Adipocyte (in vitro differentiated cells): ENCODE measurements at regions not wholly inside any gene's neighbourhood (a gene's known extent, or its start where the extent isn't known, plus 50 kb on each side); places are given as distances from the start of the nearest gene placed in this dataset.
"Not testable (repeated sequence)": the region's sequence is repeated elsewhere in the genome, so short reads cannot be mapped to it uniquely, and the experiment has no call there.

Source experiments
- DNase-seq: peaks from one replicate; pipeline ENCODE4 v3.0.0-alpha.2; 2015; ENCODE audit warnings: low read depth
- H3K27me3 ChIP-seq: replicated peaks from 2 replicates; pipeline ENCODE4 v1.7.0; 2013; ENCODE audit warnings: mild to moderate bottlenecking, low read length, moderate library complexity; ENCODE audit not compliant: control insufficient read depth, insufficient read depth
- H3K36me3 ChIP-seq: 2 replicates; pipeline ENCODE4 v1.7.0; 2013; ENCODE audit warnings: low read length, mild to moderate bottlenecking, moderate library complexity; ENCODE audit not compliant: control insufficient read depth, insufficient read depth, severe bottlenecking
- H3K4me1 ChIP-seq: 2 replicates; pipeline ENCODE4 v1.7.0; 2013; ENCODE audit warnings: mild to moderate bottlenecking, low read length, moderate library complexity; ENCODE audit not compliant: control insufficient read depth, insufficient read depth
- H3K4me3 ChIP-seq: 2 replicates; pipeline ENCODE4 v1.7.0; 2013; ENCODE audit warnings: mild to moderate bottlenecking, low read length, moderate library complexity
- H3K9ac ChIP-seq: 2 replicates; pipeline ENCODE4 v1.7.0; 2013; ENCODE audit warnings: mild to moderate bottlenecking, low read length, moderate library complexity
- H3K9me3 ChIP-seq: 2 replicates; pipeline ENCODE4 v1.7.0; 2013; ENCODE audit warnings: mild to moderate bottlenecking, low read length, moderate library complexity; ENCODE audit not compliant: control insufficient read depth

- H3K4me3 ChIP-seq: no peak overlapping the region
- DNase-seq: no peak
- no peak overlapping the region for H3K9ac ChIP-seq
- no peaks in the 10 kb centered on the region for H3K9me3 ChIP-seq
- H3K27me3 ChIP-seq: peaks cover 3% of the 10 kb centered on the region
- no peaks in the 10 kb centered on the region for H3K4me1 ChIP-seq
- no peaks in the 10 kb centered on the region for H3K36me3 ChIP-seq
Observed at GRCh38 chr2:48080534-48081316, 174.4 kb upstream of the FBXO11 start.

- no peaks in the 10 kb centered on the region for H3K4me1 ChIP-seq
- H3K36me3 ChIP-seq: no peaks in the 10 kb centered on the region
- H3K4me3 ChIP-seq: no peak overlapping the region
- DNase-seq: no peak
- no peak overlapping the region for H3K9ac ChIP-seq
- no peaks in the 10 kb centered on the region for H3K9me3 ChIP-seq
- H3K27me3 ChIP-seq: peaks cover 3% of the 10 kb centered on the region
Observed at GRCh38 chr2:48081317-48081628, 175.0 kb upstream of the FBXO11 start.

- no peaks in the 10 kb centered on the region for H3K27me3 ChIP-seq
- no peaks in the 10 kb centered on the region for H3K36me3 ChIP-seq
- DNase-seq: no peak
Observed at GRCh38 chr2:48085888-48086287, 179.6 kb upstream of the FBXO11 start.

GRCh38 chr2:48088994-48089393 is 182.7 kb upstream of the FBXO11 start:
- Histone ChIP-seq H3K9ac (no peak overlapping the region), H3K4me3 (no peak overlapping the region), H3K36me3 (no peaks in the 10 kb centered on the region), H3K27me3 (no peaks in the 10 kb centered on the region), H3K4me1 (no peaks in the 10 kb centered on the region), H3K9me3 (peaks cover 31% of the 10 kb centered on the region)
- no peak for DNase-seq

More at GRCh38 chr2:48085888-48086287, 179.6 kb upstream of the FBXO11 start:
- Histone ChIP-seq H3K9ac (no peak overlapping the region), H3K4me1 (no peaks in the 10 kb centered on the region), H3K4me3 (no peak overlapping the region), H3K9me3 (peaks cover 15% of the 10 kb centered on the region)

- Histone ChIP-seq H3K4me1 (no peaks in the 10 kb centered on the region), H3K27me3 (no peaks in the 10 kb centered on the region), H3K36me3 (no peaks in the 10 kb centered on the region), H3K4me3 (no peak overlapping the region), H3K9me3 (peaks cover 31% of the 10 kb centered on the region), H3K9ac (no peak overlapping the region)
- no peak for DNase-seq
Observed at GRCh38 chr2:48089644-48090043, 183.3 kb upstream of the FBXO11 start.

- no peak overlapping the region for H3K9ac ChIP-seq
Observed at GRCh38 chr2:48092846-48093803, 186.8 kb upstream of the FBXO11 start.

GRCh38 chr2:48096765-48097164 is 190.5 kb upstream of the FBXO11 start:
- H3K36me3 ChIP-seq, H3K27me3 ChIP-seq, H3K4me3 ChIP-seq, H3K9ac ChIP-seq, DNase-seq, H3K4me1 ChIP-seq: not testable (repeated sequence)
- peaks cover 23% of the 10 kb centered on the region for H3K9me3 ChIP-seq

More at GRCh38 chr2:48092846-48093803, 186.8 kb upstream of the FBXO11 start:
- Histone ChIP-seq H3K36me3 (no peaks in the 10 kb centered on the region), H3K27me3 (no peaks in the 10 kb centered on the region), H3K4me3 (no peak overlapping the region), H3K4me1 (no peaks in the 10 kb centered on the region), H3K9me3 (peaks cover 31% of the 10 kb centered on the region)
- no peak for DNase-seq

- peaks cover 15% of the 10 kb centered on the region for H3K9me3 ChIP-seq
- no peaks in the 10 kb centered on the region for H3K4me1 ChIP-seq
- DNase-seq: no peak
- H3K27me3 ChIP-seq: no peaks in the 10 kb centered on the region
- H3K36me3 ChIP-seq: no peaks in the 10 kb centered on the region
- H3K9ac ChIP-seq: no peak overlapping the region
- no peak overlapping the region for H3K4me3 ChIP-seq
Observed at GRCh38 chr2:48098539-48098938, 192.2 kb upstream of the FBXO11 start.

GRCh38 chr2:48104418-48104817 is 198.1 kb upstream of the FBXO11 start:
- H3K9ac ChIP-seq: no peak overlapping the region
- H3K4me3 ChIP-seq: no peak overlapping the region
- DNase-seq: no peak
- peaks cover 15% of the 10 kb centered on the region for H3K9me3 ChIP-seq
- H3K36me3 ChIP-seq: no peaks in the 10 kb centered on the region
- no peaks in the 10 kb centered on the region for H3K27me3 ChIP-seq
- peaks cover 15% of the 10 kb centered on the region for H3K4me1 ChIP-seq

GRCh38 chr2:48105848-48106247 is 199.6 kb upstream of the FBXO11 start:
- no peak overlapping the region for H3K4me3 ChIP-seq
- no peaks in the 10 kb centered on the region for H3K27me3 ChIP-seq
- peaks cover 16% of the 10 kb centered on the region for H3K4me1 ChIP-seq
- no peaks in the 10 kb centered on the region for H3K36me3 ChIP-seq
- DNase-seq: no peak
- peaks cover under 1% of the 10 kb centered on the region for H3K9me3 ChIP-seq
- H3K9ac ChIP-seq: peak overlapping the region; percentile 74

- DNase-seq: peak; percentile 91
- no peaks in the 10 kb centered on the region for H3K27me3 ChIP-seq
- peaks cover 23% of the 10 kb centered on the region for H3K4me1 ChIP-seq
- peak overlapping the region; percentile 33 for H3K9ac ChIP-seq
- H3K4me3 ChIP-seq: peak overlapping the region; percentile 57
- H3K36me3 ChIP-seq: no peaks in the 10 kb centered on the region
- H3K9me3 ChIP-seq: no peaks in the 10 kb centered on the region
Observed at GRCh38 chr2:48107326-48107925, 201.1 kb upstream of the FBXO11 start.
